SK-N-SH (cell line): ENCODE measurements at regions not wholly inside any gene's neighbourhood (a gene's known extent, or its start where the extent isn't known, plus 50 kb on each side); places are given as distances from the start of the nearest gene placed in this dataset.
A peak's percentile ranks its signal among the peaks of the same experiment; 100 is the strongest.

Experiments used
- CTCF ChIP-seq: fragments of 200-600 bp; sonication (generic); IDR thresholded peaks from 2 replicates; pipeline ENCODE4 v1.6.1; 2017; ENCODE audit warnings: antibody characterized with exemption, mild to moderate bottlenecking, moderate library complexity
- FOXJ3 ChIP-seq: sonication (generic); formaldehyde crosslinking; IDR thresholded peaks from 2 replicates; pipeline ENCODE4 v1.5.1; 2020; ENCODE audit warnings: mild to moderate bottlenecking, missing genetic modification reagents
- FOXM1 ChIP-seq: IDR thresholded peaks from 2 replicates; pipeline ENCODE4 v1.4.0; 2012; ENCODE audit warnings: low read depth, mild to moderate bottlenecking
- PBX3 ChIP-seq: IDR thresholded peaks from 2 replicates; pipeline ENCODE4; 2012
- USF1 ChIP-seq: IDR thresholded peaks from 2 replicates; pipeline ENCODE4 v1.4.0; 2012; ENCODE audit warnings: low read depth, borderline replicate concordance

GRCh38 chr13:47499358-47500150 is 501.5 kb downstream of the SUCLA2 start:
- no peak for TF ChIP-seq USF1
- TF ChIP-seq FOXM1 = no peak
- no peak for TF ChIP-seq FOXJ3
- peak; percentile 47; the same call in 1 of the 2 replicates for TF ChIP-seq PBX3
- TF ChIP-seq CTCF = no peak
